ENCODE measurements at regions not wholly inside any gene's neighbourhood (a gene's known extent, or its start where the extent isn't known, plus 50 kb on each side); places are given as distances from the start of the nearest gene placed in this dataset.
"Not testable (repeated sequence)": the region's sequence is repeated elsewhere in the genome, so short reads cannot be mapped to it uniquely, and the experiment has no call there.

DNA sequence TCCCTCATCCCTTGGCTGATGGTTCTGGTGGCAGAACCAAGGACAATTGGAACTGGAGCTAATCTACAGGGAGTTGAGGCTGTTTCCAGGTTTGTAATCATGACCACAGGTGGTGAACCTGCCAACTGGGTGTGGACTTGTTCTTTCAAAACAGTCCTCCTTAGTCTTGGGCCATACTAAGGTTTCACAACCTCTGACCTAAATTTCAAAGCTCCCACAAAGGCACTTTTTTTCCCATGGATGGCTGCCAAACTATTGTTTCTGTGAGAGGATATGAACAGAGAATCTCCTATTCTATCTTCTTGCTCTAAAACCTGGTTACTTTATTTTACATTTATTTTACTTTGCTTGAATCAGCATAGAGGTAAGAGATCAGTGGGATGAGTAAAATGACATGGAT lies 106.5 kb upstream of the IZUMO3 start:
- no peak for DNase-seq (ENCODE audit: low spot score)

DNA sequence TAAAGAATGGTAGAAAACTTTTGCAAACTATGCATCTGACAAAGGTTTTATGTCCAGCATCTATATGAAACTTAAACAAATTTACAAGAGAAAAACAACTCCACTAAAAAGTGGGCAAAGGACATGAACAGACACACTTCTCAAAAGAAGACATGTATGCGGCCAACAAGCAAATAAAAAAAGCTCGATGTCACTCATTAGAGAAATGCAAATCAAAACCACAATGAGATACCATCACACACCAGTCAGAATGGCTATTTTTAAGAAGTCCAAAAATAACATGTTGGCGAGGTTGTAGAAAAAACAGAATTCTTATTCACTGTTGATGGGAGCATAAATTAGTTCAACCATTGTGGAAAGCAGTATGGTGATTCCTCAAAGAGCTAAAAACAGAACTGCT lies 83.1 kb upstream of the IZUMO3 start:
- not testable (repeated sequence) for DNase-seq (ENCODE audit: low spot score)

DNA sequence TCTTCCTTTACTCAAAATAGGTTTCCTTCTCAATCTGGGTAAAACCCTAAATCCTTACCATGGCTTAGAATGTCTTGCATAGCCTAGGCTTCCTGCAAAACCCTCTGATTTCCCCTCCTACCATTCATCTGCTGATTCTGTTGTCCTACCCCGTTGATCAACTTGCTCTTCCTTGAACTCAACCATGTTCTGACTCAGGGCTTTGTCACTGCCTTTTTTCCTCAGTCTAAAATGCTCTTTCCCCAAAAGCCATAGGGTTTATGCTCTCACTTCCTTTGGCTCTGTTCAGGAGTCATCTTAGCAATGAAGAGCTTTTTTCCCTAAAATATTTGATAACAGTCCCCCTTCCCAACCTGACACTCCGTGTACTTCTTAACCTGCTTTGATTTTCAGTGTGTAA lies 79.4 kb upstream of the IZUMO3 start:
- DNase-seq (ENCODE audit: low spot score), result no peak

DNA sequence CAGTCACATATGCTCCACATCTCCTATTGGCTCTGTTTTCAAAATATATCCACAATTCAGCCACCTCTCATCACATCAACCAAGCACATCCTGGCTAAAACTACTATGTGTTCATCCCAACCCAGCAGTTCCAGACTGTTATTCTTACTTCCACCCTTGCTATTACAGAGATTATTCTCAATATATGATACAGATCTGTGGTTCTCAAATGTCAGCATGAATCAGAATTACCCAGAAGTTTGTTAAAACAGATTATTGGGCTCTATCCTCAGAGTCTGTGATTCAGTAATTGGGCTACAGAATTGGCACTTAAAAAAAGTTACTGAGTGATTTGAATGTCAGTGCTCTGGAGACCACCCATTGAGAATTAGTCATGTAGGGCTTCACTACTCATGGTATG lies 78.8 kb upstream of the IZUMO3 start:
- no peak for DNase-seq (ENCODE audit: low spot score)

DNA sequence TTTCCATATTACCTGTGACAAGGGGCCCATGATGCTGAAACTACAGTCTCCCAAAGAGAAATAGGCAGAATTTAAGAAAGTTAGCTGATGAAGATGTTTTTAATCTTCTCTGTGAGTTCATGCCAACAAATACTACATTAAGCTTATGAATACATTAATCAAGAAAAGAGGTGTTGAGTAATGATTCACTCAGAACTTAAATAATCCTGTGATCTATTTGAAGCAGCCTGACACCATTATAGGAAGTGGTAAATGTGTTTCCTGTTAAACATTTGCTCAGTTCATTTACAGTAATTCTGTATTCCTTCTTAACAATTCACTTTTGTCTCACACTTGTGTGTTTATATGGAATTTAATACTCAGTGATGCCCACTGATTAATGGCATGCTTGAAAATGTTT lies 75.0 kb upstream of the IZUMO3 start:
- no peak for DNase-seq (ENCODE audit: low spot score)

DNA sequence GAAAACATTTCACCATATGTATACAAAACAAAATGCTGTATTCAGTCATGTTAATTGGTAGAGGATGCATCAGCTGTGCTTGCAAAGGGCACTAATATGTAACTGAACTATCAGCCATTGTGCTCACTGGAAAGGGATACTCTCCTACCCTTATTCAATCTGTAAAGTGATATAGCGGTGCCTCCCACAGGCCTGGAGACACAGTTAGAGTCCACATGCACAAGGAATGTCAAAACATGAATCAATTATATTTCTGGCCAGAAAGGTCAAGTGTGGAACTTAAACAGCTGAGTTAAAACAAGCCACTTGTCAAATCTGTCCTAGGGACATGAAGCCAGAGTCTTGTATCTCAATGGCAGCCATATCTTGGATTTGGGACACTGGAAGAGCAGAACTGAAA lies 71.2 kb upstream of the IZUMO3 start:
- DNase-seq (ENCODE audit: low spot score), result no peak

DNA sequence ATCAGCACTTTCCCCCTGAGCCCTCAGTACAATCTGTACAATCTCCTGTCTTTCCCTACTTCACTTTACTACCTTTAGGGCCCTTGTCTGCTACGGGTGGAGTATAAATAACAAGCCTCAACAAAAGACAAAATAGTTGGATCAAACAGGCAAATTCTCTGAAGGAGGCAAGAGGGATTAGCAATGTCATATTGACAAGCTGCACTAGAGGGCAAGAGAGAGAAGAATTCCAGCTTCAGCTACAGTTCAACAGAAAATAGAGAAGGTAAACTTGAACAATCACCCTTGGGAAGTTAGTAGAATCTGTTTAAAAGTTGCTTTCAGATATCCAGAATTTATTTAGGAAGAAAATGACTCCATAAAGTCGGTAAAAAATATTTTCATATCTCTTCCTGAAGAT lies 68.4 kb upstream of the IZUMO3 start:
- DNase-seq (ENCODE audit: low spot score), result no peak

DNA sequence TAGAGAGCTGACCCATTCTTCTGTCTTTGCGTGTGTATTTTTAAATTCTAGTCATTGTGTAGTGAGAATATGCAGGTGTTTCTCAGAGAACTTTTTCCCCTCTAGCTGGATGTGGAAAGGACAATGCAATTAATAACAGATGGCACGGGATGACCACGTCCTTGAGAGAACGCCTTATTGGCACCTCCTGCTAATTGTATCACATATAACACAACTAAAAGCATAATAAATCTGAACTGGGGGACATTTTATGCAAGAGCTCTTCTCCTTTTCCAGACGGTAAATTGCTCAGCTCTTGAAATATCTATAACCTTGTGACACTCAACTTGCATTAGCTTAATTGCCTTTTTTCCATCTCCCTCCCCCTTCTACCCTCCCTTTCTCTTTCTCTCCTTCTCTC lies 62.9 kb upstream of the IZUMO3 start:
- no peak for DNase-seq (ENCODE audit: low spot score)

DNA sequence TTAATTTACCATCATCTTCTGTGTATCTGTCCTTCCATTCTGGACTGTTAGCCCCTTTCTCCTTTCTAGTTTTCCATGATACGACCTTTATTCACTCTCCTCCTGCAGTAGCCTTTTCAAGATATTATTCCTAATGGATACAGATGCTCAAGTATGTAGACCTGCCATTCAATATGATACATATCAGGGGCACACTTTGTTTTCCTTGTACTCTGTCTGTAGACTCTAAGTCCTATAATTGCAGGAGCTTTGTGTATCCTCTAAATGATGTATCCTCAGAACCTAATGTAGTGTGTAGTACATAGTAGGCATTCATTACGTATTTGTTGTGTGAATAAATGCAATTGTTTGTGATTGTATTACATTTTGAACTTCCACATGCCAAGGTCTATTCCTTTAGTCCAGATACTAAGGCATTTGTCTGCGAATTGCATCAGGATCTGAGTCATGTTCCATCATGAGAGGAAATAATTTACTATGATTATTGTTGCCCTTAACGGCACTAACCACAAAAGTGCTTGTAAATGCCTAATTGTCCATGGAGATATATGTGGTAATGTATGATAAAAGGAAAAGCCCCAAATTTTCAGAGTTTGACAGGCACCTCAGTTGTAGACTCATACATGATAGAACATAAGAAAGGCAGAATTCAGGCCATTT lies 57.1 kb upstream of the IZUMO3 start:
- no peak for DNase-seq (ENCODE audit: low spot score)

All from NAMALWA (cell line).